ENCODE measurements at regions not wholly inside any gene's neighbourhood (a gene's known extent, or its start where the extent isn't known, plus 50 kb on each side); places are given as distances from the start of the nearest gene placed in this dataset.

GRCh38 chr19:5507065-5507909 is 52.1 kb downstream of the ZNRF4 start:
- intact Hi-C loops (cut with DNase I): no loop called here
- DNase-seq: peak in 1 of 10 donors; percentile 67

Measured in posterior cingulate gyrus (tissue), 11 donors.